EL (cell line): ENCODE measurements at regions not wholly inside any gene's neighbourhood (a gene's known extent, or its start where the extent isn't known, plus 50 kb on each side); places are given as distances from the start of the nearest gene placed in this dataset.
"Not testable (repeated sequence)": the region's sequence is repeated elsewhere in the genome, so short reads cannot be mapped to it uniquely, and the experiment has no call there.

Experiments used
- DNase-seq: peaks from one replicate; pipeline ENCODE4 v3.0.0-alpha.2; 2016

GRCh38 chr21:26320596-26320995 is 150.0 kb upstream of the APP start:
- no peak for DNase-seq

- DNase-seq = no peak
These were observed 137.1 kb upstream of the APP start for GRCh38 chr21:26307640-26308039.

DNA sequence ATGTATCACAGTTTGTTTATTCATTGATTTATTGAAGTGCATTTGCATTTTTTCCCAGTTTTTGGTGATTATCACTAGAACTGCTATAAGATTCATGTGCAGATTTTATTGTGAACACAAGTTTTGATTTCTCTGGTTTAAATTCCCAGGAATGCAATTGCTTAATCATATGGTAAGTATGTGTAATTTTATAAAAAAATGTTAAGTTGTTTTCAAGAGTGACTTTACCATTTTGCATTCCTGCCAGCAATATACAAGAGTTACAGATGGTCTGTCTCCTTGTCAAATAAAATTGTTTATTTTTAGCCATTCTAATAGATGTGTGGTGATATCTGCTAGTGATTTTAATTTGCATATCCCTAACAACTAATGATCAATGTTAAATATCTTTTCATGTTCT is 127.3 kb upstream of the APP start:
- DNase-seq = no peak

DNA sequence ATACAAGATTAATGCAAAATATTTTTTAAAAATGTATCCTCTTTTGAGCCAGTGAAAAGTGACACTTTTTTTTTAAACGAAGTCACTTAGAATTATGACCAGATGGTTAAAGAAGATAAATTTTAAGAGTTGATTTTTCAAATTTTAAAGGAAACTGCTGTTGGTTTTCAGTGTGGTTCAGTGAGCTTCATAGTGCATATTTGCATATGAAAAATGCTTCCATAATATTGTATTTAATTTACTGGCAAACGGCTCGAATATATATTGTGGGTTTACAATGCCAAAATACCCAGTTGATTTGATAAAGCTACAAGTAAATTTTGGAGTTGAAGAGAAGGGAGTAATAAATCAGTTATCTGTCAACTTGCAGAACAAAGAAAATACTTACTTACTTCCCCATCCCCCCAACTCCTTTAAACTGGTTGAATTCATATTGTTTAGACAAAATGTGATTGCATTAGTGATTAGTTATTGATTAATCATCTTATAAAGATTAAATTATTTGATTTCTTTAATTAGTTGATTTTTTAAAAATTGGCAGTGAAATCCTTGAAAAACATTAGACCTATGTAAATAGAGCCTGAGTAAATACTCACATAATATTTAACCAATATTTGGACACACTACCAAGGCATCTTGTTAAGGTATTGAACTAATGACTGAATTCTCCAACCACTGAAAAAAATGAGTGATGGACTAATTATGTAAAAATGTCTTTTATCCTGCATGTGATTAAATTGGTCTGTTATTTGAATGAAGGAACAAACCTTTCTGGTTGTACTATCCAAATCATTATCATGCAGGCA is 122.8 kb upstream of the APP start:
- no peak for DNase-seq

GRCh38 chr21:26288026-26288425 is 117.5 kb upstream of the APP start:
- no peak for DNase-seq

DNA sequence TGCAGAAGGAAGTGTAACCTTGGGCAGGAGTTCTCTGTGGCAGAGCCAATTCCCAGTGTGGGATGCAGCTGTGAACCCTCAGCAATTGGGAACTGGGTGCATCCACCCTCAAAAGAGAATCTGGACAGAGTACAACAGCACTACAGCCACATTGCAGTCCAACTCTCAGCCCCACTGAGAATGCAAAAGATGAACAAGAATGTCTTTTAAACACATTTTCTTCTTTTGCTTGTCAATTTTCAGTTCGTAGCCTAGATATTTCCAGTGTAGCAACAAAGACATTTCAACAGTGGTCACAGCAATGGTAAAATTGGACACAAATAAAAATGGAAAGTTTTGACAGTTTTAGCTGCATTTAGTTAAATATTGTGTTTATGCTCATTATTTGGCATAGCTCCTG is 114.0 kb upstream of the APP start:
- DNase-seq = no peak

DNA sequence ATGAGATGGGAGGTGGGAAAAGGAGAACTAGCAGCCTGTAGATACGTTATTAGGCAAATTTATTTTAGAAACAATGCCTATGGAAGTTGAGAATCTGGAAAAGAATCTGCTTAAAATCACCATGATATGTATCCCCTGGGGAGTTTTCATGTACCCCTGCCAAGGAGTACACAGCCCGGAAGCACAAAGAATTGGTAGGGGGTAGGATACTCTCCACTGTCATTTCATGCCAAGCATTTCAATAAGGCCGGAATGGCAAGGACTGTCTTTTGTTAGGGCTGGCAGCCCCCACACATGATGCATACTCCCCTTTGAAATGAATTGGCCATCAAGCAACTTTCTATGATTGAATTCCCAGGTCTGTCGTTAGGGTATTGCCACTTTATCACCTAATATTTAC is 111.5 kb upstream of the APP start:
- no peak for DNase-seq

GRCh38 chr21:26281506-26281905 is 110.9 kb upstream of the APP start:
- no peak for DNase-seq

GRCh38 chr21:26280775-26281174 is 110.2 kb upstream of the APP start:
- peak; percentile 2 for DNase-seq

GRCh38 chr21:26280148-26280547 is 109.6 kb upstream of the APP start:
- DNase-seq = no peak

- no peak for DNase-seq
These were observed 105.2 kb upstream of the APP start for GRCh38 chr21:26275801-26276200.

- DNase-seq = no peak
These were observed 103.2 kb upstream of the APP start for GRCh38 chr21:26273686-26274313.

- DNase-seq = no peak
These were observed 96.8 kb upstream of the APP start for GRCh38 chr21:26267389-26267788.

GRCh38 chr21:26246073-26246472 is 75.5 kb upstream of the APP start:
- DNase-seq = no peak

DNA sequence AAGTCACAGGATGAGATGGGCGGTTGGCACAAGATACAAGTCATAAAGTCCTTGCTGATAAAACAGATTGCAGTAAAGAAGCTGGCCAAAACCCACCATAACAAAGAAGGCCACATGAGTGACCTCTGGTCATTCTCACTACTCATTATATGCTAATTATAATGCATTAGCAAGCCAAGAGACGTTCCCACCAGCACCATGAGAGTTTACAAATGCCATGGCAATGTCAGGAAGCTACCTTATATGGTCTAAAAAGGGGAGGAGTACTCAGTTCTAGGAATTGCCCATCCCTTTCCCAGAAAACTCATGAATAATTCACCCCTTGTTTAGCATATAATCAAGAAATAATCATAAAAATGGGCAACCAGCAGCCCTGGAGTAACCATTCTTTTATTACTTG is 74.9 kb upstream of the APP start:
- DNase-seq = no peak

DNA sequence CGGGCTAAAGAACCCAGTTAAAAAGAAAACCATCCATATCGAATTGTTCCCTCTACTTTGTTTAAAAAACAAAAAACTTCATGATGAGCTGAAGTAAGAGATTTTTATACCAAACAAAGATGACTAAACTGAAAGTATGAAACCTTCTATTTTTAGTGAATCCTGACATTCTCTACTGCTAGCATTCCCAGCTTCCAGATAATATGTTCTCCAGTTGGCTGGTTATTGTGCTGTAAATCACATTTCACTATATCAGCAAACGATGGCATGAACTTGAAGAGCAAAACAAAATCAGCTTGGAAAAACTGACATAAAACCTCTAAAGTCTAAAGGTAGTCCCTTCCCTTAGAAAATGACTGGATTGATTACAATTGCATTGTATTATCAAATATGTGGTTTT is 68.1 kb upstream of the APP start:
- no peak for DNase-seq

GRCh38 chr21:26236281-26236680 is 65.7 kb upstream of the APP start:
- DNase-seq = no peak

GRCh38 chr21:26233297-26233696 is 62.7 kb upstream of the APP start:
- not testable (repeated sequence) for DNase-seq

DNA sequence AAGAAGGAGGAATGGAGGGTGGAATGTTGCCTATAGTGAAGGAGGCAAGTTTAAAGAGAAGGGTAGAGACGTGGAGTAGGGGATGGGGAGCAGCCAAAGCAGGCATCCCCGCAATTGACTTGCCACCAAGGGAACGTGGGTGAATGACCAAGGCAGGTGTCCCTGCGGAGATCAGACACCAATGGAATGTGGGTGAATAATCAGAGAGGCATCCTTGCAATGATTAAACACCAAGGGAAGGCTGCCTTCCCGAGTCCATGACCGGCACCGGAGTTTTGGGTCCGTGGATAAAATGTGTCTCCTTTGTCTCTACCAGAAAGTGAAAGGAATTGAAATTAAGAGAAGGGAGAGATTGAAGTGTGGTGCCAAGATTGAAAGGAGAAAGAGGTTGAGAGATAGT is 61.9 kb upstream of the APP start:
- not testable (repeated sequence) for DNase-seq

DNA sequence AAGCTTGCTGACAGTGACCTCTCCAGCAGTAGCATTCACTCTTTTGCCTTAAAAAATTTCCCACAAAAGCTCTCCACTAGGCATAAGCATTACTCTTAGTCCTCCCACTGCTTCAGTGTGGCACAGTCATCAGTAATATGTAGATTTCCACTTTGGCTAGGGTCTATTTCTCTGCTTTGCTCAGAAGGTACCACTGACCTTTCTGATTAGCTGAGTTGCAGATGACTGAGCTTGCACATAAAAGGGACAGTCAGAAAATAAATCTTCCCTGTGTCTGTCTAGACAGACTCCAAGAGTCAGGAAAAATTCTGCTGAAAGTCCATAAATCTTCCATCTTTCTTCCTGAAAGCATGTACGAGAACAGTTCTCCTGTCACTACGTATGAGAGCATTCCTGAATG is 56.6 kb upstream of the APP start:
- no peak for DNase-seq

DNA sequence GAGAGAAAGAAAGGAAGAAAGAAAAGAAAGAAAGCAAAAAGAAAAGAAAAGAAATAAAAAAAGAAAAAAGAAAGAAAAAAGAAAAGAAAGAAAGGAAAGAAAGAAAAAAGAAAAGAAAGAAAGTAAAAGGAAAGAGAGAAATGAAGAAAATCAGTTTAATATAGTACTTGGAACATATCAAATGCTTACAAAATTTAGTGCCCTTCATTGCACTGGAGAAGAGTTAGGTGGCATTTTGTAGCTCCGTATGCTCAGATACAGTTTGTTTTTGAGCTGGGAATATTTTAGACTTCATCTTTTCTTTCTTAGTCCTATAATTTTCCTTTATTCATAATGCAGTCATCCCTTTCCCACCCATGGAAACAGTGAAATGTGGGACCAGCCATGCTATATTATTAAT is 56.2 kb upstream of the APP start:
- DNase-seq = no peak

DNA sequence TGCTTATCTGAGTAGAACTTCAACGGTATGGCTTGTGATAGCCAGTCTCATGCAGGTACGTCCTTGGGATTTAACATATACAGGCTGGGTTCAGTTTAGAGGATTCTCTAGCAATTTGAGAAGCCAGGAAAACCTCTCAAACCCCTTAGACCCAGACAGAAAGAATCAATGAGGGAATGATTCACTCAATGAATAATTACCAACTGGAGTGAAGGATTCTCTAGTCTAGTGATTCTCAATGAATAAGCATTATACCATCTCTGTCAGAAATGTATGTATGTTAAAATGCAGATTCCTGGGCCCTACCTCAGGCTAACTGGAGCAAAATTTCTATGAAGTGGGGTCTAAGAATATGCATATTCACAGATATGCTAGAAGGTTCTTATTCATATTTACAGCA is 54.5 kb upstream of the APP start:
- DNase-seq = no peak

- DNase-seq = no peak
These were observed 53.8 kb upstream of the APP start for GRCh38 chr21:26224366-26224765.
